ENCODE measurements at regions not wholly inside any gene's neighbourhood (a gene's known extent, or its start where the extent isn't known, plus 50 kb on each side); places are given as distances from the start of the nearest gene placed in this dataset.

DNA sequence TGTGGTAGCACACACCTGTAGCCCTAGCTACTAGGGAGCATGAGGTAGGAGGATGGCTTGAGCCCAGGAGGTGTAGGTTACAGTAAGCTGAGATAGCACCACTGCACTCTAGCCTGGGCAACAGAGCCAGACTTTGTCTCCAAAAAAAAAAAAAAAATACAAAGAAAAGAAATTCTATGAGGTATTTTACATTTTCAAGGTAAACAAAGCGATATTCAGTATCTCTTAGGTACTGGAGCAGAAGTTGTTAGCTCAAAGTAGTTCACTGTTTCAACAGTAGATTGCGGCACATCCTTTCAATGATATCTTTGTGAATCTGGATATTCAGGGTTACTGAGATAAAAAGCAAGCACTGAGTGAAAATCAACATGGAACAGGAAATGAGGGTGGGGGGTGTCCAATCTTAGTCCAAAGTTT lies 318.5 kb downstream of the ZNF621 start:
- no peak for TF ChIP-seq CTCF (IDR thresholded peaks at IDR 0.05)
- no peak for TF ChIP-seq POLR2A (IDR thresholded peaks at IDR 0.05)

All from heart left ventricle (tissue), 13 donors.